HG03103 (cell line): ENCODE measurements at regions not wholly inside any gene's neighbourhood (a gene's known extent, or its start where the extent isn't known, plus 50 kb on each side); places are given as distances from the start of the nearest gene placed in this dataset.
"Not testable (repeated sequence)": the region's sequence is repeated elsewhere in the genome, so short reads cannot be mapped to it uniquely, and the experiment has no call there.

Experiments used
- ATAC-seq: cut with Tn5 transposase; IDR thresholded peaks from one replicate; pipeline ENCODE4 v1.9.1; 2021; ENCODE audit warnings: low read depth; ENCODE audit not compliant: unreplicated experiment

GRCh38 chr7:42575171-42575570, 336.7 kb downstream of the C7orf25 start:
- no peak for ATAC-seq

- ATAC-seq = no peak
These were observed 337.2 kb downstream of the C7orf25 start for GRCh38 chr7:42574685-42575084.

GRCh38 chr7:42573881-42574672, 337.1 kb upstream of the GLI3 start:
- ATAC-seq = no peak

- no peak for ATAC-seq
These were observed 335.6 kb upstream of the GLI3 start for GRCh38 chr7:42572561-42572960.

GRCh38 chr7:42572056-42572455, 335.0 kb upstream of the GLI3 start:
- ATAC-seq = no peak

GRCh38 chr7:42570944-42571343, 333.9 kb upstream of the GLI3 start:
- ATAC-seq = no peak

GRCh38 chr7:42567051-42567450, 330.0 kb upstream of the GLI3 start:
- no peak for ATAC-seq

- ATAC-seq = no peak
These were observed 324.8 kb upstream of the GLI3 start for GRCh38 chr7:42561797-42562196.

GRCh38 chr7:42560866-42561265, 323.9 kb upstream of the GLI3 start:
- no peak for ATAC-seq

GRCh38 chr7:42554932-42555331, 317.9 kb upstream of the GLI3 start:
- ATAC-seq = not testable (repeated sequence)

- ATAC-seq = no peak
These were observed 315.2 kb upstream of the GLI3 start for GRCh38 chr7:42552227-42552626.

- no peak for ATAC-seq
These were observed 313.9 kb upstream of the GLI3 start for GRCh38 chr7:42550706-42551470.

- ATAC-seq = no peak
These were observed 313.0 kb upstream of the GLI3 start for GRCh38 chr7:42549866-42550485.

GRCh38 chr7:42548816-42549611, 312.0 kb upstream of the GLI3 start:
- ATAC-seq = no peak

GRCh38 chr7:42545049-42545724, 308.2 kb upstream of the GLI3 start:
- no peak for ATAC-seq

GRCh38 chr7:42543953-42544352, 306.9 kb upstream of the GLI3 start:
- no peak for ATAC-seq

GRCh38 chr7:42542446-42542845, 305.4 kb upstream of the GLI3 start:
- ATAC-seq = not testable (repeated sequence)

GRCh38 chr7:42534441-42534840, 297.4 kb upstream of the GLI3 start:
- ATAC-seq = no peak

- ATAC-seq = no peak
These were observed 290.0 kb upstream of the GLI3 start for GRCh38 chr7:42527004-42527403.
